ENCODE measurements at regions not wholly inside any gene's neighbourhood (a gene's known extent, or its start where the extent isn't known, plus 50 kb on each side); places are given as distances from the start of the nearest gene placed in this dataset.

- TF ChIP-seq CTCF (IDR thresholded peaks at IDR 0.05) (no peak), POLR2A (IDR thresholded peaks at IDR 0.05) (no peak)
Measured at GRCh38 chr2:128665113-128665512, 346.4 kb upstream of the HS6ST1 start.

Data from lower leg skin (tissue), 3 donors.